HG03520 (cell line): ENCODE measurements at regions not wholly inside any gene's neighbourhood (a gene's known extent, or its start where the extent isn't known, plus 50 kb on each side); places are given as distances from the start of the nearest gene placed in this dataset.
A peak's percentile ranks its signal among the peaks of the same experiment; 100 is the strongest.

Experiments used
- ATAC-seq: cut with Tn5 transposase; IDR thresholded peaks from one replicate; pipeline ENCODE4 v1.9.1; 2021; ENCODE audit warnings: mild to moderate bottlenecking, moderate library complexity; ENCODE audit not compliant: unreplicated experiment

GRCh38 chr3:174398761-174399160 is 460.4 kb upstream of the NAALADL2 start:
- ATAC-seq = no peak

- ATAC-seq = no peak
Measured at GRCh38 chr3:174403831-174404230, 455.3 kb upstream of the NAALADL2 start.

GRCh38 chr3:174408310-174408709 is 450.8 kb upstream of the NAALADL2 start:
- no peak for ATAC-seq

- ATAC-seq = no peak
Measured at GRCh38 chr3:174409086-174409743, 449.9 kb upstream of the NAALADL2 start.

- ATAC-seq = no peak
Measured at GRCh38 chr3:174413062-174413912, 445.8 kb upstream of the NAALADL2 start.

GRCh38 chr3:174414902-174415301 is 444.2 kb upstream of the NAALADL2 start:
- ATAC-seq = no peak

- no peak for ATAC-seq
Measured at GRCh38 chr3:174417573-174417972, 441.6 kb upstream of the NAALADL2 start.

GRCh38 chr3:174419216-174419615 is 439.9 kb upstream of the NAALADL2 start:
- no peak for ATAC-seq

- no peak for ATAC-seq
Measured at GRCh38 chr3:174423936-174424335, 435.2 kb upstream of the NAALADL2 start.

GRCh38 chr3:174424656-174425055 is 434.5 kb upstream of the NAALADL2 start:
- ATAC-seq = no peak

GRCh38 chr3:174425422-174425821 is 433.7 kb upstream of the NAALADL2 start:
- ATAC-seq = no peak

GRCh38 chr3:174430986-174431385 is 428.1 kb upstream of the NAALADL2 start:
- no peak for ATAC-seq

- no peak for ATAC-seq
Measured at GRCh38 chr3:174431717-174432116, 427.4 kb upstream of the NAALADL2 start.

GRCh38 chr3:174436367-174436766 is 422.8 kb upstream of the NAALADL2 start:
- no peak for ATAC-seq

GRCh38 chr3:174438501-174439145 is 420.5 kb upstream of the NAALADL2 start:
- no peak for ATAC-seq

- no peak for ATAC-seq
Measured at GRCh38 chr3:174439331-174440252, 419.5 kb upstream of the NAALADL2 start.

GRCh38 chr3:174440253-174440701 is 418.9 kb upstream of the NAALADL2 start:
- ATAC-seq = no peak

- ATAC-seq = peak; percentile 75
Measured at GRCh38 chr3:174440741-174441587, 418.2 kb upstream of the NAALADL2 start.

GRCh38 chr3:174441588-174442301 is 417.4 kb upstream of the NAALADL2 start:
- ATAC-seq = no peak
